SJSA1 (cell line): ENCODE measurements at regions not wholly inside any gene's neighbourhood (a gene's known extent, or its start where the extent isn't known, plus 50 kb on each side); places are given as distances from the start of the nearest gene placed in this dataset.

ENCODE experiments used
- DNase-seq, 2 experiments: peaks; one replicate each; pipeline ENCODE4 v3.0.0-alpha.2; 2015 to 2020; ENCODE audit warnings: low spot score in 2 of 2, low read depth in 1 of 2
- H3K27ac ChIP-seq: fragments of 250-450 bp; sonication (Bioruptor Pico); 2 replicates; pipeline ENCODE4 v1.5.1; 2020; ENCODE audit warnings: mild to moderate bottlenecking, moderate library complexity
- H3K27me3 ChIP-seq: fragments of 250-450 bp; sonication (Bioruptor Pico); replicated peaks from 2 replicates; pipeline ENCODE4 v1.5.1; 2020; ENCODE audit warnings: mild to moderate bottlenecking, moderate library complexity
- H3K36me3 ChIP-seq: fragments of 250-450 bp; sonication (Bioruptor Pico); 2 replicates; pipeline ENCODE4 v1.5.1; 2020; ENCODE audit warnings: mild to moderate bottlenecking
- H3K4me1 ChIP-seq: fragments of 250-450 bp; sonication (Bioruptor Pico); replicated peaks from 2 replicates; pipeline ENCODE4 v1.6.1; 2021; ENCODE audit warnings: mild to moderate bottlenecking
- H3K4me3 ChIP-seq: fragments of 250-450 bp; sonication (Bioruptor Pico); 2 replicates; pipeline ENCODE4 v1.5.1; 2020; ENCODE audit warnings: mild to moderate bottlenecking
- H3K9me3 ChIP-seq: fragments of 250-450 bp; sonication (Bioruptor Pico); replicated peaks from 2 replicates; pipeline ENCODE4 v1.5.1; 2020; ENCODE audit warnings: mild to moderate bottlenecking

DNA sequence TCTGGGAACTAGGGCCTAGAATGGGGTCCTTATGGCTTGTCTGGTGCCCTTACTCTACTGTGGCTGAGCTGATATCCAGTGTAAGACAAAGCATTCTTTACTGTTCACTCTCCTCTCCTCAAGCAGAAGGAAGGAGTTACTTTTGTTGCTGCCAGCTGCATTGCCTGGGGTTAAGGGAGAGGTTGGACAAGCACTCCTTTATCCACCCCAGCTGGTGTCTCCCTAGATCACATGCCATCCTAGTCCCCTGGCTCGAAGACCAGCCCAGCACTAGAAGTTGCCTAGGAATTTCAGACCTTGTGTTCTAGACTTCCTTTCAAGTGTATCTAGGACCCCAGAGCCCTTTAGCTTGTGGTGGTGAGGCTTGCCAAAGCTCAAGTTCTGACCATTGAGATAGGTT, 1051.5 kb upstream of the C9orf72 start:
- no peaks in the 10 kb centered on the region for H3K36me3 ChIP-seq
- DNase-seq, result no peak
- no peaks in the 10 kb centered on the region for H3K9me3 ChIP-seq
- no peaks in the 10 kb centered on the region for H3K27me3 ChIP-seq
- H3K4me3 ChIP-seq, result no peak overlapping the region
- no peak overlapping the region for H3K27ac ChIP-seq
- H3K4me1 ChIP-seq, result no peaks in the 10 kb centered on the region

DNA sequence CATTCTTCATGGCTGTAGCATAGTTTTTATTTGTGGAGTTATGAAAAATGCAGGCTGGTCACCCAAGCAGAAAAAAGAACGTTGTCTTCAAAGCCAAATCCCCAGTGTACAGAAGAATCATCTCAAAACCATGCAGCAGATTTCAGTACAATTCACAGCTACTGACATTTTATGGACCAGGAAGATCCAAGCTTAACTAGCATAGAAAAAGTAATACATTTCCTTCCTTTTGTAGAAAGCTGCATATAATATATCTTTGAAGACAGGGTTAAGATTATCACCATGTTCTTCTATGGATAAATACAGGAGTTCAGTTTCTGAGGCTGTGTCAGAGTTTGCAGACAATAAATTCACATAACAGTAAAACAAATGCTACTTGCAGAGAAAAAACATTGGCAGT, 1054.8 kb upstream of the C9orf72 start:
- no peaks in the 10 kb centered on the region for H3K36me3 ChIP-seq
- no peaks in the 10 kb centered on the region for H3K27me3 ChIP-seq
- DNase-seq, result no peak
- H3K4me1 ChIP-seq, result no peaks in the 10 kb centered on the region
- no peak overlapping the region for H3K27ac ChIP-seq
- no peaks in the 10 kb centered on the region for H3K9me3 ChIP-seq
- no peak overlapping the region for H3K4me3 ChIP-seq

DNA sequence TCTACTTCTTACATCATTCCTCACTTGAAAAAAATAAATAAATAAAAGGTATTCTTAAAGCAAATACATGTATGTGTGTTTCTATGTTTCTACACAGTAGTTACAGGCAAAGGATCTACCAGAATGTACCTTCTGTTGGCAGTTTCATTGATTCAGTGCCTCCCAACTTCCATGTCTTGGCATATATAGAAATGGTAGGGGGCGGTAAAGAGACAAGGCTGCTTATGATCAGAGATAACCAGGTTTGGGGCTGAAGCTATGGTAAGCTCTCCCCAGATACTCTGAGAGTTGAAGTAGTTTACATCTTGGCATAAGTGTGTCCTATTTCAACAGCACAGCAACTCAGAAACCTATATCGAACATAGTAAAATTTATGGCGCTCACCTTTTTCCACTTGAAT, 1075.4 kb upstream of the C9orf72 start:
- Histone ChIP-seq H3K27me3 (no peaks in the 10 kb centered on the region), H3K27ac (no peak overlapping the region), H3K4me3 (no peak overlapping the region), H3K4me1 (no peaks in the 10 kb centered on the region), H3K36me3 (no peaks in the 10 kb centered on the region), H3K9me3 (no peaks in the 10 kb centered on the region)
- no peak for DNase-seq

DNA sequence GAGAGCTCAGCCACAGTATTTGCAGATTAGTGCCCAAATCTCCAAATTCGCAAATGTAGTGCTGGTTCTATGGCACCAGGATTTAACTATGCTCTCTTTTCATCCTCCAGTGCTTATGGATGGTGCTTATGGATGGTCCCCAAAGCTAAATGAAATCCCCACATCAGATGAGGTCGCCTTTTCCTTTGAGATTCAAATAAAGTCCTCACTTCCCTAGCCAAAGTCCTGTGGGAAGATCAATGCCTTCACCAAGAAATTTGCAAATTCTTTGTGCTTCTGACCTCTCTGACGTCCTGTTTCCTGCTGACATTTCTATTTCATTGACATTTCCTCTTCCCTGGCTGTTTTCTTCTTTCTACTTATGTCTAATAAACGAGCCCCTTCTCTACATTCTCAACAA, 1077.0 kb upstream of the C9orf72 start:
- H3K27ac ChIP-seq, result no peak overlapping the region
- no peaks in the 10 kb centered on the region for H3K27me3 ChIP-seq
- DNase-seq, result no peak
- H3K4me3 ChIP-seq, result no peak overlapping the region
- no peaks in the 10 kb centered on the region for H3K9me3 ChIP-seq
- no peaks in the 10 kb centered on the region for H3K4me1 ChIP-seq
- H3K36me3 ChIP-seq, result no peaks in the 10 kb centered on the region

DNA sequence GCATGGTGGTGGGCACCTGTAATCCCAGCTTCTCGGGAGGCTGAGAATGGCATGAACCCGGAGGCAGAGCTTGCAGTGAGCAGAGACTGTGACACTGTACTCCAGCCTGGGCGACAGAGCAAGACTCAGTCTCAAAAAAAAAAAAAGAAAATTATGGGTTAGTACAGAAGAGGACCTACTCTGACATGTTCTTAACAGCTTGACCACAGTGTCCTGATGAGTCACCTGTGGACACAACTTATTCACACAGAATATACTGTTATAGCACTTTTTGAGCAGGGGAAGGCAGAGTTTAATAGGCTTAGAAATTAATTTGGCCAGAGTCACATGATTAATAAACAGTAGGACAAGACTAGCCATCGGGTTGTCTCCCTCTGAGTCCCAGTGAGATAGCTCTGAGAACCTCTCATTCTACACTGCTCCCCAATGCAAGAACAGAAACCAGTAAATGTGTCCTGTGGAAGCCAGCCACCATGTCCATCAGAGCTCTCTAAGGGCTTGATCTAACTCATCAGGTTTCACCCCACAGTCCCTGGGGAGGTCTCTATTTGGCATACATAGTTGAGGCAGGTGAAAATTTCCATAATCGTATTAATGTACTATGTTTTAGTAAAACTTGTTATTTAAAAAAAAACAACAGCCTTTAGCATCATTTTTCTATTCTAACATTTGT, 1077.9 kb upstream of the C9orf72 start:
- Histone ChIP-seq H3K27ac (no peak overlapping the region), H3K9me3 (no peaks in the 10 kb centered on the region), H3K27me3 (no peaks in the 10 kb centered on the region), H3K36me3 (no peaks in the 10 kb centered on the region), H3K4me1 (no peaks in the 10 kb centered on the region), H3K4me3 (no peak overlapping the region)
- no peak for DNase-seq

DNA sequence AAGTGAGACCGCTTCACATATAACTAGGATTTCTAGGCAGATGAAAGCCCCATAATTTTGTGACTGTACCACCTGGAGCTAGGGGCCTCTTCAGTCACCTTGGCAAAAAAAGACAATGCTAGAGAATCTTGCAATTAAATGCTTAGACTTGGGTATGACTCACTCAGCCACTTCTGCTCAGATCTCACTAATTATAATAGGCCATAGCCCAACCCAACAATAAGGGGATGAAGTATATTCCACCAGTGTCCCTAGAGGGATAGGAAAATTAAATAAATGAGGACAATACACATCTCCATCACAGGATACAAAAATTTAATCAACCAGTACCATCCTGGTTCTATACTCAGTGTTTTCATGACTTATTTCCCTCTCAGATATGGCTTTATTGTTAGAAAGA, 1079.9 kb upstream of the C9orf72 start:
- H3K4me3 ChIP-seq, result no peak overlapping the region
- H3K9me3 ChIP-seq, result no peaks in the 10 kb centered on the region
- no peaks in the 10 kb centered on the region for H3K36me3 ChIP-seq
- no peak for DNase-seq
- H3K27ac ChIP-seq, result no peak overlapping the region
- H3K4me1 ChIP-seq, result no peaks in the 10 kb centered on the region
- no peaks in the 10 kb centered on the region for H3K27me3 ChIP-seq

DNA sequence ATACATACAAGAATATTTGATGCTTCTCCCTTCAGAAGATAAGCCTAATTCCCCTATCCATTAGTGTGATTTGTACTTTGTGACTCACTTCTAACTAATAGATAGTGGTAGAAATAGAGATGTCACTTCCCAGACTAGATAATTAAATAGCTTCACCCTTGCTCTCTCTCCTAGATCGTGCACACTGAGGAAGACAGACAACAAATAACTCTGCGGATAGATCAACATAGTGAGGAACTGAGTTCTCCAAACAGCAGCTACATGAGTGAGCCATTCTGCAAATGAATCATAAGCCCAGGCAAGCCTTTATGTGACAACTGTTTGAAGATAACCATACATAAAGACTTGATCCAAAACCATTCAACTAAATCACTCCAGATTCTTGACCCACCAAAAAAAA, 1083.4 kb upstream of the C9orf72 start:
- no peak overlapping the region for H3K4me3 ChIP-seq
- no peak for DNase-seq
- H3K36me3 ChIP-seq, result no peaks in the 10 kb centered on the region
- H3K9me3 ChIP-seq, result no peaks in the 10 kb centered on the region
- H3K27ac ChIP-seq, result no peak overlapping the region
- no peaks in the 10 kb centered on the region for H3K4me1 ChIP-seq
- no peaks in the 10 kb centered on the region for H3K27me3 ChIP-seq

DNA sequence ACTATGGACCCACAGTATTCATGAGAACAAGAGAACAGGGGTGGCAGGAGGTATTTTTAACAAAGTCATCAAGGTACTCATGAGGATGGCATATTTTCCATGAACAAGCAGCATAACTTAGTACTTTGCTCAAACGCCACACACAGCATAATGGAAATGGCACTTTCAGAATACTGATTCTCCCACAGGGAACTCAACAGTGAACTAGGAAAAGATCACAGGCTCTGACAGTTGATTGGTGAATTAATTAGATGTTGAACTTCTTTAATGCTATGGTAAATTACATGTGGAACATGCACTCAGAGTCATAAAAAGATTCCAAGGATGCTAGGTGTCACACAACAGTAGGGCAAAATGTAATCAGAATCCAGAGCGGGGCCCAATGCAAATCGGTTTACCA, 1088.6 kb upstream of the C9orf72 start:
- H3K27me3 ChIP-seq, result no peaks in the 10 kb centered on the region
- H3K4me3 ChIP-seq, result no peak overlapping the region
- no peak for DNase-seq
- no peaks in the 10 kb centered on the region for H3K36me3 ChIP-seq
- no peaks in the 10 kb centered on the region for H3K9me3 ChIP-seq
- H3K27ac ChIP-seq, result no peak overlapping the region
- H3K4me1 ChIP-seq, result no peaks in the 10 kb centered on the region

DNA sequence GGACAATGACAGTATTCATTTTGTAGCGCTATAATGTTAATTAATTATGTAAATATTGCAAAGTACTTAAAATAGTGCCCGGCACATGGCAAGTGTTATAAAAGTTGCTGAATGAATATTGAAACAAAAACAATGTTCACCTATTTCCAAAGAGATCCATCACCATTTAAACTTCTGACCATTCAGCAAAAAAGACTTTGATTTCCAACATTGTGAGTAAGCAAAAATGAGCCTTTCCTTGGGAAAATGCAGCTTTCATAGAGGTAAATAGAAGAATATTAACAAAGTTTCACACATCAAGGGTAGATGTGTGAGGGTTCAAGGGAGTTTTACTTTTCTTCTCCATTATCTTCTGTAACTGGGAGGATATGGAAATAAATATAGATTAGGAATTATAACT, 1089.4 kb upstream of the C9orf72 start:
- no peak for DNase-seq
- Histone ChIP-seq H3K9me3 (no peaks in the 10 kb centered on the region), H3K4me3 (no peak overlapping the region), H3K4me1 (no peaks in the 10 kb centered on the region), H3K36me3 (no peaks in the 10 kb centered on the region), H3K27me3 (no peaks in the 10 kb centered on the region), H3K27ac (no peak overlapping the region)

DNA sequence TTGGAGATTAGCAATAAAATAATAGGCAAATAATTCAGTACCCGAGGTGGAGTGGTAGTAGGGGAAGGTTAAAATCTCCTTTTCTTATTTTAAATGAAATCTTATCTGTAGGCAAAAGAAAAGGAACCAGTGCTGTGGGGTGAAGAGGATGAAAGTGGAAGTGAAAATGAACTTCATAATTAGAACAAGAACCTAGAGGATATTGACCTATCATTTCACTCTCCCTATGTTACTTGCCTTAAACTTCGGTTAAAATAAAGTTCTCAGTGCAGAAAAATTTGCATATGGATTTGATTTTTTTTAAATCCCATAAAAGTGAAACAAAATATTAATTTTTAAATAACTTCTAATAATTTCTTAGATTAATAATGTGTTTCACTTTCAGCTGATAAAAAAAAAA, 1094.9 kb upstream of the C9orf72 start:
- Histone ChIP-seq H3K27ac (no peak overlapping the region), H3K4me3 (no peak overlapping the region), H3K9me3 (no peaks in the 10 kb centered on the region), H3K36me3 (no peaks in the 10 kb centered on the region), H3K4me1 (no peaks in the 10 kb centered on the region), H3K27me3 (no peaks in the 10 kb centered on the region)
- DNase-seq, result no peak

DNA sequence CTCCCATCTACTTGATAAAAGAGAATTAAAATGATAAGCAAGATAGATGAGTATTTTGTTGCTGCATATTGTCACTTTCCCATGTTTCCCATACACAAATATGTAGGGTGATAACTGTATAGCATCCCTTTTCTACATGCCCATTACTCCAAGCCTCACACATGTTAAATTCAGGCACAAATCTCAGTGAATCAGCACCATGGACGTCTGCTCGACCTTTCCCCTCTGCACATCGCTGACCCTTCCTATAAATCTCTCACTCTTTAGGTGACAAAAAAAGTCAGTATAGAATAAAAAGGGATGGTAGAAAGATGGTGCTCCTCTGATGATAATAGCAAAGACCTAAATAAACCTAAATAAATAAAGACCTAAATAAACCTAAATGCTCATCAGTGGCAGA, 1097.7 kb upstream of the C9orf72 start:
- H3K27ac ChIP-seq, result no peak overlapping the region
- no peaks in the 10 kb centered on the region for H3K27me3 ChIP-seq
- no peaks in the 10 kb centered on the region for H3K4me1 ChIP-seq
- H3K9me3 ChIP-seq, result no peaks in the 10 kb centered on the region
- DNase-seq, result no peak
- H3K4me3 ChIP-seq, result no peak overlapping the region
- H3K36me3 ChIP-seq, result no peaks in the 10 kb centered on the region

DNA sequence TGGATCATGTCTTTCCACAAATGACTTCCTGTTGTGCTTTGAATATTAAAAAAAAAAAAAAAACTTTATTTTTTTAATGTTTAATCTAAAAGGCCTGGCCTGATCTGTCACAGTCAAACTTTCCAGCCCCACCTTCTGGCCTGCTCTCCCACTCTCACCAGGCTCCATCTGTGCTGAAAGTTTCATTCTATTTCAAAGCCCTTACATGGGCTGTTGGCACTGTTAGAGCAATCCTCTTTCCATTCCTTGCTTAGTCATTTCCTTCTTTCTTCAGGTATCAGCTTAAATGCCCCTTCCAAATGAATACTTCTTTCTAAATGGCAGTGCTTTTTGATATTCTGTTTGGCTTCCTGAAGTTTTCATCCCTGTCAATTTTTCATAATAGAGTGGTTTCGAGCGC, 1104.8 kb upstream of the C9orf72 start:
- H3K4me1 ChIP-seq, result no peaks in the 10 kb centered on the region
- no peak for DNase-seq
- H3K9me3 ChIP-seq, result no peaks in the 10 kb centered on the region
- H3K36me3 ChIP-seq, result no peaks in the 10 kb centered on the region
- no peak overlapping the region for H3K4me3 ChIP-seq
- H3K27me3 ChIP-seq, result no peaks in the 10 kb centered on the region
- H3K27ac ChIP-seq, result no peak overlapping the region

DNA sequence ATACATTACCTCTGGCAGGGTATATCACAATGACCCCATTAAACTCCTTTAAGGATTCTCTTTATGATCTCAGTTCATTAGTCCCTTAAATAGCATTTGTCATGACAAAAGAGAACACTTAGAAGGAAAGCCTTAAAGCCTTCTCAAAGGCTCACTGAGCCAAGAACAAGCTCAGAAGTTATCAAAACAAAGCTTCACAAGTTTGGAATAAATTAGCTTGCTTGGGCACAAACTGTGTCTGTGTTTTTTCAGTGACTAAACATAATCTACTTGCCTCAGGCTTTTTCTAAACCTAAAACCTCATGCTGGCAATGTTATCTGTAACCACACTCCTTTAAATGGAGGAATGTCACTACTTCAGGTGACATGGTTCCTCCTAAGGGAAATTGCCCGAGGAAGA, 1114.9 kb upstream of the C9orf72 start:
- no peaks in the 10 kb centered on the region for H3K27me3 ChIP-seq
- H3K36me3 ChIP-seq, result no peaks in the 10 kb centered on the region
- no peak for DNase-seq
- no peak overlapping the region for H3K27ac ChIP-seq
- H3K4me3 ChIP-seq, result no peak overlapping the region
- H3K4me1 ChIP-seq, result no peaks in the 10 kb centered on the region
- no peaks in the 10 kb centered on the region for H3K9me3 ChIP-seq

DNA sequence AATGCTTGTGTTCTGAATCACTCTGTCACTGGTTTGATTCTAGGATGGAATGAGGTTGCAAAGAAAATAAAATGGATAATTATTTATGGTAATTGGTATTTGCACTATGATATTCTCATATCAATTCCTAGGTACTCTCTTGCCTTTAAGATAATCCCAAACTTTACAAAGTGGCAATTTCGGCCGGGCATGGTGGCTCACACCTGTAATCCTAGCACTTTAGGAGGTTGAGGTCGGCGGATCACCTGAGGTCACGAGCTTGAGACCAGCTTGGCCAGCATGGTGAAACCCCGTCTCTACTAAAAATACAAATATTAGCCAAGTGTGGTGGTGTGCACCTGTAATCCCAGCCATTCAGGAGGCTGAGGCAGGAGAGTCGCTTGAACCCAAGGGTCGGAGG, 1118.7 kb upstream of the C9orf72 start:
- no peak for DNase-seq
- Histone ChIP-seq H3K9me3 (no peaks in the 10 kb centered on the region), H3K36me3 (no peaks in the 10 kb centered on the region), H3K4me3 (no peak overlapping the region), H3K27ac (no peak overlapping the region), H3K27me3 (no peaks in the 10 kb centered on the region), H3K4me1 (no peaks in the 10 kb centered on the region)

DNA sequence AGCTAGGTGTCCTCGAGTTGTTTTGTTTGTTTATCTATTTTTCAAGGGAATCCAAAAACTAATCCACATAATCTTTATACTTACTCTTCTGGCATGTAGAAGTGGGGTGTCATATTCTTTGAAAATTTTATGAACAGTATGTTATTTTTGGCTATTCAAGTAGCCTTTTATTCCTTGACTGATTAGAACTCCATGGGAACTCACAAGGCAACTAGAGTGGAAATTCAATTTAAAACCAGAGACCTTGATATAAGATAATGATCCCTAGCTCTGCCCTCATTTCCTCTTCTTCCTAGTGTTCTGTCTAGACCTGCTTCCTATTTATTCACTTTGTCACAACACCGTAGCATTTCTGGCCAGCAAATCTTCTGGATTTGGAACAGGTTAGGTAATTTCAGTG, 1123.7 kb upstream of the C9orf72 start:
- Histone ChIP-seq H3K4me3 (no peak overlapping the region), H3K9me3 (no peaks in the 10 kb centered on the region), H3K27me3 (no peaks in the 10 kb centered on the region), H3K36me3 (no peaks in the 10 kb centered on the region), H3K4me1 (no peaks in the 10 kb centered on the region), H3K27ac (no peak overlapping the region)
- no peak for DNase-seq
